ENCODE measurements at regions not wholly inside any gene's neighbourhood (a gene's known extent, or its start where the extent isn't known, plus 50 kb on each side); places are given as distances from the start of the nearest gene placed in this dataset.
A peak's percentile ranks its signal among the peaks of the same experiment; 100 is the strongest.

DNA sequence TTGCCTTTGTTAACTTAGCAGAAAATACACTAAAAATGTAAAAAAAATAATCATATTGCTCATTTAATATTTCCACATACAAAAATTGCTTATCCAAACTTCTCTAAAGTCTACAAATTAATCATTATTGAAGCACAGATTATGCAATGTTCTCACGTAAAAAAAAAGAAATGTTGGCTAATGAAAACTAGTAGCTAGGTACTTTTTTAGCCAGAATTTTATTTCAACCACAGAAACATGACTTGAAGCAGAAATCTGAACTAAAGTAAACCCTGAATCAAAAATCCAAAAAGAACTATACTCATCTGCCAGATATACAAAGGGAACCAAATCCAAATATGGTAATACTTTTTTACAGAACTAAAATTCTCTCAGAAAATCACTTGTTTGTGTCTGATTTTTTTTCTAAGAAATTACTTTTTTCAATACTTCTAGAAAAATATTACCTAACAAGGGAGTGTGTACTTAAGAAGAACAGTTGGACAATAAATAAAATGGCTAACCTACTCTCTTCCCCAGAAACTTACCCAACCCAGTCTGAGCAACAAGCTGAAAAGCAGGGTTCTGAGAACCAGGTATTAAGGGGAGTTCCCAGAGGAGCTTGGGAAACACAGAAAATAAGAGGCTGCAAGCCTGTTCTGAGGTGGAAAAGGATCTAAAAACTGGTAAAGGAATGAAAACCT, 78.4 kb upstream of the RAP1B start:
- Histone ChIP-seq H3K4me1 (ENCODE audit: control insufficient read depth in 2 of 3, insufficient read depth in 2 of 3, low read depth in 1 of 3, low read length in 3 of 3) (peaks cover 0 to 6% (median 0%) of the 10 kb centered on the region in 3 donors), H3K27ac (ENCODE audit: low read depth in 2 of 2, low read length in 2 of 2) (peak overlapping the region in 1 of 2 donors; percentile 33), H3K27me3 (ENCODE audit: control insufficient read depth, insufficient read depth, low read length) (no peaks in the 10 kb centered on the region), H3K4me3 (ENCODE audit: low read length in 3 of 3) (no peak overlapping the region), H3K9me3 (ENCODE audit: control insufficient read depth in 2 of 3, insufficient read depth in 1 of 3, low read length in 3 of 3) (no peaks in the 10 kb centered on the region), H3K9ac (ENCODE audit: low read length in 3 of 3) (no peak overlapping the region), H3K36me3 (ENCODE audit: control insufficient read depth in 2 of 3, insufficient read depth in 3 of 3, low read length in 3 of 3) (no peaks in the 10 kb centered on the region)
- intact Hi-C loops (cut with DNase I), result no loop called here
- FAIRE-seq (no peak), DNase-seq (no peak)
- no peak for TF ChIP-seq CTCF (IDR thresholded peaks at IDR 0.05; ENCODE audit: borderline replicate concordance, extremely low read depth, insufficient read depth)

DNA sequence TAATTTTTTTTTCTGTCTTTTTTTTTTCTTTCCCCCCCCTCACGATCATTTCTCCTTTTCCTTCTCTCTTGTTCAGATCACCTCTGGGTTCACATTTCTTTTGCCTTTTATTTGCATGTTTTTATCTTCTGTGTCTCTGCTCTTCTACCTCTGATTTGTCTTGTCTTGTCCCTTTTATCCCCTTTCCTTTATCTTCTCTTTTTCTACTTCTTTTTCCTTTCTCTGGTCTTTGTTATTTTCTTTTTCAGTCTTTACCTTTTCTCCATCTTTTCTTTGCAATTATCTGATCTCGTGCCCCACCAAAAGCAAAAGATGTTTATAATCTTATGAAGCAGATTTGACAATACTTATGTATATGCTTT, 77.8 kb upstream of the RAP1B start:
- no peak for FAIRE-seq
- no peak overlapping the region for H3K9ac ChIP-seq (ENCODE audit: low read length in 3 of 3)
- TF ChIP-seq CTCF (IDR thresholded peaks at IDR 0.05; ENCODE audit: borderline replicate concordance, extremely low read depth, insufficient read depth), result no peak
- peaks cover 0 to 6% (median 0%) of the 10 kb centered on the region in 3 donors for H3K4me1 ChIP-seq (ENCODE audit: control insufficient read depth in 2 of 3, insufficient read depth in 2 of 3, low read depth in 1 of 3, low read length in 3 of 3)
- no peaks in the 10 kb centered on the region for H3K27me3 ChIP-seq (ENCODE audit: control insufficient read depth, insufficient read depth, low read length)
- no peak for DNase-seq
- peak overlapping the region in 1 of 2 donors; percentile 14 for H3K27ac ChIP-seq (ENCODE audit: low read depth in 2 of 2, low read length in 2 of 2)
- intact Hi-C loops (cut with DNase I), result no loop called here
- H3K4me3 ChIP-seq (ENCODE audit: low read length in 3 of 3), result no peak overlapping the region
- H3K9me3 ChIP-seq (ENCODE audit: control insufficient read depth in 2 of 3, insufficient read depth in 1 of 3, low read length in 3 of 3), result no peaks in the 10 kb centered on the region
- H3K36me3 ChIP-seq (ENCODE audit: control insufficient read depth in 2 of 3, insufficient read depth in 3 of 3, low read length in 3 of 3), result no peaks in the 10 kb centered on the region

GRCh38 chr12:68534108-68534507, 76.6 kb upstream of the RAP1B start:
- FAIRE-seq (no peak), DNase-seq (no peak)
- Histone ChIP-seq H3K9ac (ENCODE audit: low read length in 3 of 3) (no peak overlapping the region), H3K27ac (ENCODE audit: low read depth in 2 of 2, low read length in 2 of 2) (no peak overlapping the region), H3K4me1 (ENCODE audit: control insufficient read depth in 2 of 3, insufficient read depth in 2 of 3, low read depth in 1 of 3, low read length in 3 of 3) (peaks cover 0 to 6% (median 0%) of the 10 kb centered on the region in 3 donors), H3K9me3 (ENCODE audit: control insufficient read depth in 2 of 3, insufficient read depth in 1 of 3, low read length in 3 of 3) (no peaks in the 10 kb centered on the region), H3K36me3 (ENCODE audit: control insufficient read depth in 2 of 3, insufficient read depth in 3 of 3, low read length in 3 of 3) (no peaks in the 10 kb centered on the region), H3K27me3 (ENCODE audit: control insufficient read depth, insufficient read depth, low read length) (no peaks in the 10 kb centered on the region), H3K4me3 (ENCODE audit: low read length in 3 of 3) (no peak overlapping the region)
- intact Hi-C loops (cut with DNase I), result no loop called here
- no peak for TF ChIP-seq CTCF (IDR thresholded peaks at IDR 0.05; ENCODE audit: borderline replicate concordance, extremely low read depth, insufficient read depth)
